Bronchial epithelial cell (primary cell): ENCODE measurements at regions not wholly inside any gene's neighbourhood (a gene's known extent, or its start where the extent isn't known, plus 50 kb on each side); places are given as distances from the start of the nearest gene placed in this dataset.

Experiments
- DNase-seq: peaks from one replicate; pipeline ENCODE4 v3.0.0-alpha.2; 2010; ENCODE audit warnings: low read depth
- FAIRE-seq: peaks from 2 replicates; lab custom pipeline; 2011; peaks lifted over from hg19 to GRCh38; lab: Jason Lieb, UNC
- H3K27me3 ChIP-seq: 2 replicates; pipeline ENCODE4 v1.5.1; 2011; ENCODE audit warnings: low read length; ENCODE audit not compliant: control insufficient read depth, insufficient read depth
- H3K36me3 ChIP-seq: 2 replicates; pipeline ENCODE4 v1.5.1; 2011; ENCODE audit warnings: low read length; ENCODE audit not compliant: control insufficient read depth, insufficient read depth
- H3K4me3 ChIP-seq: 2 replicates; pipeline ENCODE4 v1.5.1; 2011; ENCODE audit warnings: mild to moderate bottlenecking, low read depth, low read length, control low read depth
- TF ChIP-seq, protein P1 (sequence below): IDR thresholded peaks from 2 replicates; pipeline ENCODE4 v1.5.1; 2011; ENCODE audit warnings: mild to moderate bottlenecking, moderate library complexity, low read length, control low read depth, inconsistent platforms; ENCODE audit not compliant: insufficient read depth, severe bottlenecking

DNA sequence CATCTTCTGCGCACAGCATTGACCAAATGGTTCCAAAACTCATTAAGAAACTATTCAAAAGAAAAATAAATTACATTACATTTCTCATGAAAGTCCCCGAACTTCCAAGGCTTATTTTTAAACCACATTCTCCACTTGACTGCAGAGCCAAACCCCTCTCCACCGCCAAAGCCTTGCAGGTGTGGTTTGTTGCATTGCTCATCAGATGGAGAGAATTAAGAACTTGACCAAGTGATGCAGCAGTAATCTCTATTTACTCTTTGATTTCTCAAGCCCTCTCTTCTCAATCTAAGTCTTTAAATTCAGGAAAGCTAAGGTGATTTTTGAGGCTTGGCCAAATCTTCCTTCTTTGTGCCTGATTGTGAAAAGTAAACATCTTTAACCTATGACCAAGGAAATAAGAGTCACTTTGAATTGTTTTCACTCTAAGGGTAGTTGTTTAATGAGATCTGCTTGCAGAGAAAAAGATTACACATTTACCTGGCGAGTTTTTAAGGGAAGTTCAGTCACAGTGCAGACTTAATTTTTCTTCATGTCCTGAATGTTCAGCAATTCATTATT lies 290.5 kb upstream of the ITGA1 start:
- no peak overlapping the region for H3K4me3 ChIP-seq
- H3K36me3 ChIP-seq = no peaks in the 10 kb centered on the region
- no peaks in the 10 kb centered on the region for H3K27me3 ChIP-seq
- DNase-seq (no peak), FAIRE-seq (no peak)
- TF ChIP-seq, protein P1, sequence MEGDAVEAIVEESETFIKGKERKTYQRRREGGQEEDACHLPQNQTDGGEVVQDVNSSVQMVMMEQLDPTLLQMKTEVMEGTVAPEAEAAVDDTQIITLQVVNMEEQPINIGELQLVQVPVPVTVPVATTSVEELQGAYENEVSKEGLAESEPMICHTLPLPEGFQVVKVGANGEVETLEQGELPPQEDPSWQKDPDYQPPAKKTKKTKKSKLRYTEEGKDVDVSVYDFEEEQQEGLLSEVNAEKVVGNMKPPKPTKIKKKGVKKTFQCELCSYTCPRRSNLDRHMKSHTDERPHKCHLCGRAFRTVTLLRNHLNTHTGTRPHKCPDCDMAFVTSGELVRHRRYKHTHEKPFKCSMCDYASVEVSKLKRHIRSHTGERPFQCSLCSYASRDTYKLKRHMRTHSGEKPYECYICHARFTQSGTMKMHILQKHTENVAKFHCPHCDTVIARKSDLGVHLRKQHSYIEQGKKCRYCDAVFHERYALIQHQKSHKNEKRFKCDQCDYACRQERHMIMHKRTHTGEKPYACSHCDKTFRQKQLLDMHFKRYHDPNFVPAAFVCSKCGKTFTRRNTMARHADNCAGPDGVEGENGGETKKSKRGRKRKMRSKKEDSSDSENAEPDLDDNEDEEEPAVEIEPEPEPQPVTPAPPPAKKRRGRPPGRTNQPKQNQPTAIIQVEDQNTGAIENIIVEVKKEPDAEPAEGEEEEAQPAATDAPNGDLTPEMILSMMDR = no peak

GRCh38 chr5:52498607-52499006 lies 289.1 kb upstream of the ITGA1 start:
- TF ChIP-seq, protein P1 = no peak
- H3K27me3 ChIP-seq = no peaks in the 10 kb centered on the region
- H3K36me3 ChIP-seq = no peaks in the 10 kb centered on the region
- no peak for FAIRE-seq
- DNase-seq = no peak
- no peak overlapping the region for H3K4me3 ChIP-seq

GRCh38 chr5:52502460-52502999 lies 285.2 kb upstream of the ITGA1 start:
- no peaks in the 10 kb centered on the region for H3K36me3 ChIP-seq
- H3K27me3 ChIP-seq = no peaks in the 10 kb centered on the region
- FAIRE-seq (no peak), DNase-seq (no peak)
- no peak overlapping the region for H3K4me3 ChIP-seq
- TF ChIP-seq, protein P1 = no peak

- TF ChIP-seq, protein P1 = no peak
- DNase-seq (no peak), FAIRE-seq (no peak)
- H3K27me3 ChIP-seq = no peaks in the 10 kb centered on the region
- no peak overlapping the region for H3K4me3 ChIP-seq
- H3K36me3 ChIP-seq = no peaks in the 10 kb centered on the region
Observed at GRCh38 chr5:52504584-52505240, 283.0 kb upstream of the ITGA1 start.

GRCh38 chr5:52517667-52518066 lies 270.0 kb upstream of the ITGA1 start:
- TF ChIP-seq, protein P1 = no peak
- FAIRE-seq (no peak), DNase-seq (no peak)
- Histone ChIP-seq H3K4me3 (no peak overlapping the region), H3K36me3 (no peaks in the 10 kb centered on the region), H3K27me3 (peaks cover 2% of the 10 kb centered on the region)
